MCF 10A (cell line): ENCODE measurements at regions not wholly inside any gene's neighbourhood (a gene's known extent, or its start where the extent isn't known, plus 50 kb on each side); places are given as distances from the start of the nearest gene placed in this dataset.

Source experiments
- BruUV-seq: library from RNA; stranded (reverse); fragments of 400-500 nt; replicated peaks from 2 replicates; lab custom pipeline; 2021; lab: Mats Ljungman, UMichigan
- CTCF ChIA-PET: fragments of 300-600 bp; sonication (Branson Sonifier 250); formaldehyde crosslinking; extraction: SDS; loops from one replicate; lab custom pipeline; 2021; ENCODE audit warnings: antibody characterized with exemption, inconsistent platforms; lab: Yijun Ruan, JAX
- POLR2A ChIA-PET: fragments of 300-600, 350-650 bp; sonication (Branson Sonifier 250); formaldehyde crosslinking; extraction: SDS; loops from one replicate; lab custom pipeline; 2020; ENCODE audit warnings: antibody characterized with exemption, inconsistent platforms; lab: Yijun Ruan, JAX
- DNase-seq: peaks from one replicate; pipeline ENCODE4 v3.0.0-alpha.2; 2018; ENCODE audit not compliant: unreplicated experiment
- H3K27ac Mint-ChIP-seq: one replicate; pipeline ENCODE4 v1.8.0; 2022; ENCODE audit warnings: mild to moderate bottlenecking, low read depth, mixed read lengths; ENCODE audit not compliant: unreplicated experiment
- H3K27me3 Mint-ChIP-seq: one replicate; pipeline ENCODE4 v1.8.0; 2022; ENCODE audit warnings: mixed read lengths; ENCODE audit not compliant: insufficient read depth, unreplicated experiment
- H3K36me3 Mint-ChIP-seq: one replicate; pipeline ENCODE4 v1.8.0; 2022; ENCODE audit warnings: mild to moderate bottlenecking, moderate library complexity, mixed read lengths; ENCODE audit not compliant: insufficient read depth, unreplicated experiment
- H3K4me1 Mint-ChIP-seq: one replicate; pipeline ENCODE4 v1.8.0; 2022; ENCODE audit warnings: mixed read lengths; ENCODE audit not compliant: insufficient read depth, unreplicated experiment
- H3K4me3 Mint-ChIP-seq: one replicate; pipeline ENCODE4 v1.8.0; 2022; ENCODE audit warnings: mild to moderate bottlenecking, moderate library complexity, mixed read lengths; ENCODE audit not compliant: unreplicated experiment
- H3K9me3 Mint-ChIP-seq: one replicate; pipeline ENCODE4 v1.8.0; 2022; ENCODE audit warnings: mixed read lengths; ENCODE audit not compliant: unreplicated experiment
- CTCF ChIP-seq: fragments of 200-600 bp; IDR thresholded peaks from one replicate; pipeline ENCODE4 v1.8.0; 2022; ENCODE audit warnings: antibody characterized with exemption, mild to moderate bottlenecking; ENCODE audit not compliant: unreplicated experiment
- intact Hi-C: fragments of 100-400 bp; cut with micrococcal nuclease; formaldehyde crosslinking; loops from 2 replicates; pipeline ENCODE4 v1.14.1; 2022

GRCh38 chr12:20096430-20096829 is 271.9 kb upstream of the PDE3A start:
- Mint-ChIP-seq H3K27ac (no peak overlapping the region), H3K27me3 (peaks cover 45% of the 10 kb centered on the region), H3K9me3 (no peaks in the 10 kb centered on the region), H3K4me3 (no peak overlapping the region), H3K36me3 (no peaks in the 10 kb centered on the region), H3K4me1 (no peaks in the 10 kb centered on the region)
- intact Hi-C loops = no loop called here
- TF ChIP-seq CTCF = no peak
- BruUV-seq = no TSS peak
- ChIA-PET CTCF (no interaction called here), POLR2A (no interaction called here)
- DNase-seq = no peak

GRCh38 chr12:20097626-20098025 is 270.7 kb upstream of the PDE3A start:
- Mint-ChIP-seq H3K27ac (no peak overlapping the region), H3K36me3 (no peaks in the 10 kb centered on the region), H3K27me3 (peaks cover 45% of the 10 kb centered on the region), H3K4me3 (no peak overlapping the region), H3K4me1 (no peaks in the 10 kb centered on the region), H3K9me3 (no peaks in the 10 kb centered on the region)
- no peak for DNase-seq
- intact Hi-C loops = no loop called here
- ChIA-PET CTCF (no interaction called here), POLR2A (no interaction called here)
- TF ChIP-seq CTCF = no peak
- BruUV-seq = no TSS peak

DNA sequence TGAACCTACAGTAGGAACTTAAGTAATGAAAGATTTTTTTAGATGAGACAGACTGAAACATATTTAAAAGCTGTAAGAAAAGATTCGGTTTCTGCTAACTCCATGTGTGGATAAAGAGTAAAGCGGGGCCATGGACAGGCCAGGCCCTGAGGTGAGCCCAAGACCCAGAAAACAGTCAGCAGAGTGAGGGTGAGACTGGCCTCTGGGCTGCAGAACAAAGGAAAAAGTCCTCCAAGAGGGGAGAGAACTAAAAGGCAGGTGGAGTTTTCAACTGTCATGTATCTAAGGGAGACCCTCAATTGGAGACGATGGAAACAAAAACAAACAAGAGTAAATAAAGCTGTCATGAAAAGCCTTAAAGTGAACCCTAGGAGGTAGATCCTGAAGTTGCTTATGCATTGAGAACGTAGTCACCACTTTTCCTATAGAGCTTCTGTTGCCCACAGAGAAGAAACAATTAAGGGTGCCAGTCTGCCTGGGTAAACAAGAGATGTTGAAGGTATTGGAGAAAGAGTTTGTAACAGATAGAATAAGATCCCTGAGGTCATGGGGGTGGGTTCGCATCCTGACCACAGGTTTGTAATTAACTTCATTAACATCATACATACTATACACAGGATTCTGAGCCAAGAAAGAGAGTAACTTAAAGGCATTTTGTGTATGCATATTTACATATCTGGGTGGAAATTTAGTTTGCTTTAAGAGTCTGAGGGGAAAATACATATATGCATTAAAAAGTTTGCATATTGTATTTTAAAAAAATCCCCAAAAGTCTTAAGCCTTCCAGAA is 268.7 kb upstream of the PDE3A start:
- Mint-ChIP-seq H3K27me3 (peaks cover 45% of the 10 kb centered on the region), H3K36me3 (no peaks in the 10 kb centered on the region), H3K27ac (no peak overlapping the region), H3K9me3 (no peaks in the 10 kb centered on the region), H3K4me3 (no peak overlapping the region), H3K4me1 (no peaks in the 10 kb centered on the region)
- ChIA-PET POLR2A (no interaction called here), CTCF (interaction anchor here (0.5 to 0.8 kb wide), 2 partner anchors 10 to 120 kb away, joined by 3 read pairs; no protein-coding TSS in a partner anchor)
- intact Hi-C loops = no loop called here
- no peak for TF ChIP-seq CTCF
- DNase-seq = no peak
- BruUV-seq = no TSS peak

DNA sequence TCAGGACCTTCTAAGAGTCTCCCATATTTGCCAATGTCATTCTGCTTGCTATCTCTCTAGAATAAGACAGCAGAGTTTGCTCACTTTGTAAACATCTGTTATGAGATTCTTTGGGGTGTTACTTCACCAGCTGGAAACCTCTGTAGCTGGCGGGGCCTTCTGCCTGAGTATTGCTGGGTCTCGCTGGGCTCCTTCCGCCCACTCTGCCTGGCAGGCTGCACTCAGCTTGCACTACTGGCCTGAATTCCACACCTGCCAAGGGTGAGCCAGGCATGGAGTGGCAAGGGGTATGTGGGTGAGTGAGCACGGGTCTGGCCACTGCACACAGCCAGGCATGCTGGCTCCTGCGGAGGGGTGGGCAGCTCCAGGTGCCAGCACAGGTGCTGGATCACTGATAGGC is 267.3 kb upstream of the PDE3A start:
- ChIA-PET POLR2A (no interaction called here), CTCF (interaction anchor here (0.6 kb wide), 1 partner anchor 378 kb away, joined by 3 read pairs; no protein-coding TSS in a partner anchor)
- H3K9me3 Mint-ChIP-seq = no peaks in the 10 kb centered on the region
- H3K27me3 Mint-ChIP-seq = peaks cover 35% of the 10 kb centered on the region
- no peaks in the 10 kb centered on the region for H3K4me1 Mint-ChIP-seq
- H3K36me3 Mint-ChIP-seq = no peaks in the 10 kb centered on the region
- H3K4me3 Mint-ChIP-seq = no peak overlapping the region
- no peak for TF ChIP-seq CTCF
- intact Hi-C loops = no loop called here
- H3K27ac Mint-ChIP-seq = no peak overlapping the region
- no TSS peak for BruUV-seq
- DNase-seq = no peak
